Transverse colon (tissue), 4 donors: ENCODE measurements at regions not wholly inside any gene's neighbourhood (a gene's known extent, or its start where the extent isn't known, plus 50 kb on each side); places are given as distances from the start of the nearest gene placed in this dataset.

Experiments
- DNase-seq: peaks from one replicate; pipeline ENCODE4 v3.0.0-alpha.2; 2019
- H3K27ac ChIP-seq, 4 donors: fragments of 200-600 bp; sonication (generic); 2 replicates each; pipeline ENCODE4 v1.5.1; 2016 to 2018; ENCODE audit warnings: inconsistent platforms in 4 of 4
- H3K27me3 ChIP-seq: fragments of 200-600 bp; sonication (generic); 2 replicates; pipeline ENCODE4 v1.5.1; 2017; ENCODE audit warnings: inconsistent platforms
- H3K36me3 ChIP-seq, 4 donors: fragments of 200-600 bp; sonication (generic); 2 replicates each; pipeline ENCODE4 v1.5.1; 2017 to 2019; ENCODE audit warnings: inconsistent platforms in 4 of 4
- H3K4me1 ChIP-seq, 4 donors: fragments of 200-600 bp; sonication (generic); 2 replicates each; pipeline ENCODE4 v1.5.1; 2017 to 2020; ENCODE audit warnings: inconsistent platforms in 4 of 4
- H3K4me3 ChIP-seq, 4 donors: fragments of 200-600 bp; sonication (generic); 1 replicate in 1 of 4; 2 replicates in 3 of 4; pipeline versions ENCODE4 v1.5.1 to v1.6.1; 2017 to 2019; ENCODE audit warnings: inconsistent platforms in 4 of 4
- H3K9me3 ChIP-seq, 2 donors: fragments of 200-600 bp; sonication (generic); 2 replicates each; pipeline ENCODE4 v1.5.1; 2017 to 2019; ENCODE audit warnings: inconsistent platforms in 2 of 2
- CTCF ChIP-seq, 5 experiments: fragments of 200-600 bp in 3 of 5; fragments of 450-650 bp in 2 of 5; sonication (generic) in 3 of 5; IDR thresholded peaks; 1 replicate in 2 of 5; 2 replicates in 3 of 5; pipeline ENCODE4 v1.5.1; 2016 to 2017; ENCODE audit warnings: antibody characterized with exemption in 5 of 5, inconsistent platforms in 3 of 5, mild to moderate bottlenecking in 2 of 5, moderate library complexity in 1 of 5
- EP300 ChIP-seq: sonication (generic); formaldehyde crosslinking; IDR thresholded peaks from one replicate; pipeline ENCODE4 v1.6.1; 2017; ENCODE audit warnings: antibody characterized with exemption, low read depth
- POLR2A ChIP-seq: fragments of 450-650 bp; IDR thresholded peaks from one replicate; pipeline ENCODE4 v1.6.1; 2016; ENCODE audit warnings: antibody characterized with exemption, mild to moderate bottlenecking, moderate library complexity
- POLR2AphosphoS5 ChIP-seq, 3 donors: sonication (generic); formaldehyde crosslinking; IDR thresholded peaks; one replicate each; pipeline ENCODE4 v1.6.1; 2016; ENCODE audit warnings: antibody characterized with exemption in 3 of 3
- WGBS, 2 donors: methylation state at CpG; one replicate each; pipeline ENCODE4 v1.1.5; 2018; ENCODE audit warnings: low coverage in 1 of 2; 5-methylcytosine and 5-hydroxymethylcytosine counted together
- in situ Hi-C, 4 donors: fragments of 200-750 bp; cut with MboI; loops; one replicate each; pipeline versions ENCODE4 v1.15.0 to v1.15.1; 2017; ENCODE audit warnings: low sequenced_read_pairs in 3 of 4, low pct_ligation_motif_present in 1 of 4, low pct_unique_long_range_greater_than_20kb in 1 of 4
- intact Hi-C: fragments of 100-400 bp; cut with DNase I; formaldehyde crosslinking; loops from one replicate; pipeline ENCODE4 v1.15.1; 2023; ENCODE audit warnings: low total_unique reads

- in situ Hi-C loops: no loop called here
- no peaks in the 10 kb centered on the region for H3K4me1 ChIP-seq
- H3K9me3 ChIP-seq: no peaks in the 10 kb centered on the region
- intact Hi-C loops: no loop called here
- TF ChIP-seq EP300 (no peak), POLR2A (no peak), CTCF (IDR thresholded peaks at IDR 0.05) (no peak), POLR2AphosphoS5 (IDR thresholded peaks at IDR 0.05) (no peak)
- no peak overlapping the region for H3K4me3 ChIP-seq
- no peaks in the 10 kb centered on the region for H3K27me3 ChIP-seq
- WGBS, 2 donors: 46 to 49% methylated on average over 4 of the region's 4 CpGs
- no peak overlapping the region for H3K27ac ChIP-seq
- no peak for DNase-seq
- H3K36me3 ChIP-seq: no peaks in the 10 kb centered on the region
Observed at GRCh38 chr22:47775686-47776085, 1013.2 kb downstream of the TBC1D22A start.

GRCh38 chr22:47775191-47775590, 1012.7 kb downstream of the TBC1D22A start:
- H3K27ac ChIP-seq: no peak overlapping the region
- in situ Hi-C loops (no loop called here), intact Hi-C loops (no loop called here)
- no peak for DNase-seq
- H3K27me3 ChIP-seq: no peaks in the 10 kb centered on the region
- TF ChIP-seq POLR2A (no peak), EP300 (no peak), CTCF (IDR thresholded peaks at IDR 0.05) (no peak), POLR2AphosphoS5 (IDR thresholded peaks at IDR 0.05) (no peak)
- 45 to 61% methylated on average over 2 to 4 of the region's 4 CpGs for WGBS, 2 donors
- no peak overlapping the region for H3K4me3 ChIP-seq
- no peaks in the 10 kb centered on the region for H3K9me3 ChIP-seq
- no peaks in the 10 kb centered on the region for H3K4me1 ChIP-seq
- H3K36me3 ChIP-seq: no peaks in the 10 kb centered on the region

GRCh38 chr22:47773635-47774034, 1011.2 kb downstream of the TBC1D22A start:
- intact Hi-C loops: no loop called here
- whole genome bisulfite sequencing, 2 donors: 45 to 65% methylated on average over 2 of the region's 2 CpGs
- Histone ChIP-seq H3K4me1 (no peaks in the 10 kb centered on the region), H3K36me3 (no peaks in the 10 kb centered on the region), H3K27me3 (no peaks in the 10 kb centered on the region), H3K4me3 (no peak overlapping the region), H3K27ac (no peak overlapping the region), H3K9me3 (no peaks in the 10 kb centered on the region)
- no peak for DNase-seq
- in situ Hi-C loops: no loop called here
- TF ChIP-seq POLR2A (no peak), EP300 (no peak), POLR2AphosphoS5 (IDR thresholded peaks at IDR 0.05) (no peak), CTCF (IDR thresholded peaks at IDR 0.05) (no peak)

- Histone ChIP-seq H3K9me3 (no peaks in the 10 kb centered on the region), H3K4me3 (no peak overlapping the region), H3K4me1 (no peaks in the 10 kb centered on the region), H3K36me3 (no peaks in the 10 kb centered on the region), H3K27me3 (no peaks in the 10 kb centered on the region), H3K27ac (no peak overlapping the region)
- DNase-seq: no peak
- in situ Hi-C loops: no loop called here
- intact Hi-C loops: no loop called here
- WGBS, 2 donors: 78 to 80% methylated on average over 3 of the region's 3 CpGs
- TF ChIP-seq POLR2A (no peak), POLR2AphosphoS5 (IDR thresholded peaks at IDR 0.05) (no peak), CTCF (IDR thresholded peaks at IDR 0.05) (no peak), EP300 (no peak)
Observed at GRCh38 chr22:47772864-47773263, 1010.4 kb downstream of the TBC1D22A start.
